Endothelial cell of umbilical vein (primary cell): ENCODE measurements at regions not wholly inside any gene's neighbourhood (a gene's known extent, or its start where the extent isn't known, plus 50 kb on each side); places are given as distances from the start of the nearest gene placed in this dataset.

ENCODE experiments used
- BruUV-seq: library from RNA; stranded (reverse); fragments of 400-500 nt; replicated peaks from 2 replicates; lab custom pipeline; 2021; lab: Mats Ljungman, UMichigan
- CTCF ChIA-PET: fragments of 300-600, 350-600 bp; sonication (Branson Sonifier 250); formaldehyde crosslinking; loops from one replicate; lab custom pipeline; 2021; ENCODE audit warnings: antibody characterized with exemption, inconsistent platforms; lab: Charles Lee
- POLR2A ChIA-PET: fragments of 300-600, 350-600 bp; sonication (Branson Sonifier 250); formaldehyde crosslinking; loops from one replicate; lab custom pipeline; 2021; ENCODE audit warnings: antibody characterized with exemption, inconsistent platforms; lab: Charles Lee
- DNase-seq: peaks from one replicate; pipeline ENCODE4 v3.0.0-alpha.2; 2011; ENCODE audit warnings: low read depth, low spot score
- FAIRE-seq: peaks from 2 replicates; lab custom pipeline; 2011; peaks lifted over from hg19 to GRCh38; lab: Jason Lieb, UNC
- H2AFZ ChIP-seq: 2 replicates; pipeline ENCODE4 v1.6.0; 2012; ENCODE audit warnings: low read depth, low read length, control low read depth, inconsistent platforms
- H3K27ac ChIP-seq: 2 replicates; pipeline ENCODE4 v1.5.1; 2011; ENCODE audit warnings: low read depth, mild to moderate bottlenecking, control low read depth, low read length, moderate library complexity; ENCODE audit not compliant: insufficient read depth
- H3K27me3 ChIP-seq, 2 experiments: 2 replicates each; pipeline versions ENCODE4 v1.6.0 to v1.6.1; 2011; ENCODE audit warnings: low read length in 2 of 2, mixed read lengths in 1 of 2; ENCODE audit not compliant: control insufficient read depth in 2 of 2, insufficient read depth in 2 of 2
- H3K36me3 ChIP-seq, 2 experiments: 2 replicates in 1 of 2; 3 replicates in 1 of 2; pipeline ENCODE4 v1.5.1; 2011; ENCODE audit warnings: low read length in 2 of 2, mild to moderate bottlenecking in 1 of 2, moderate library complexity in 1 of 2; ENCODE audit not compliant: control insufficient read depth in 2 of 2, insufficient read depth in 2 of 2; ENCODE audit errors: extremely low read depth in 1 of 2
- H3K4me1 ChIP-seq: 3 replicates; pipeline ENCODE4 v1.5.1; 2011; ENCODE audit warnings: mild to moderate bottlenecking, low read length; ENCODE audit not compliant: control insufficient read depth, insufficient read depth; ENCODE audit errors: extremely low read depth
- H3K4me2 ChIP-seq: 2 replicates; pipeline ENCODE4 v1.6.1; 2011; ENCODE audit warnings: low read length, control low read depth, mixed read lengths; ENCODE audit not compliant: insufficient read depth
- H3K4me3 ChIP-seq, 3 experiments: fragments of 200-600 bp in 1 of 3; sonication (generic), shearing (Covaris generic) in 1 of 3; replicated peaks in 1 of 3; 2 replicates each; pipeline ENCODE4 v1.5.1; 2011 to 2016; ENCODE audit warnings: control low read depth in 3 of 3, low read length in 3 of 3, mild to moderate bottlenecking in 2 of 3, inconsistent platforms in 1 of 3, low read depth in 1 of 3, moderate library complexity in 1 of 3; ENCODE audit not compliant: insufficient read depth in 1 of 3
- H3K79me2 ChIP-seq: 2 replicates; pipeline ENCODE4 v1.6.0; 2012; ENCODE audit warnings: low read length, inconsistent platforms; ENCODE audit not compliant: control insufficient read depth, insufficient read depth
- H3K9ac ChIP-seq: replicated peaks from 2 replicates; pipeline ENCODE3; 2011; ENCODE audit warnings: low read length, control low read depth; ENCODE audit not compliant: insufficient read depth; ENCODE audit errors: extremely low read depth
- H3K9me1 ChIP-seq: replicated peaks from 3 replicates; pipeline ENCODE4 v1.6.0; 2011; ENCODE audit warnings: mild to moderate bottlenecking, low read length; ENCODE audit not compliant: control insufficient read depth, insufficient read depth; ENCODE audit errors: extremely low read depth
- H3K9me3 ChIP-seq: replicated peaks from 2 replicates; pipeline ENCODE4 v1.5.1; 2012; ENCODE audit warnings: low read length, inconsistent platforms; ENCODE audit not compliant: control insufficient read depth, insufficient read depth
- H4K20me1 ChIP-seq: replicated peaks from 2 replicates; pipeline ENCODE3; 2011; ENCODE audit warnings: mild to moderate bottlenecking, low read length; ENCODE audit not compliant: control insufficient read depth, insufficient read depth; ENCODE audit errors: extremely low read depth
- EZH2 ChIP-seq: IDR thresholded peaks from 2 replicates; pipeline ENCODE4 v1.6.1; 2012; ENCODE audit warnings: borderline replicate concordance, low read depth, mild to moderate bottlenecking, moderate library complexity, low read length, inconsistent platforms; ENCODE audit not compliant: severe bottlenecking
- FOS ChIP-seq: IDR thresholded peaks from 2 replicates; pipeline ENCODE4 v1.6.1; 2011; ENCODE audit warnings: mild to moderate bottlenecking, low read length, moderate library complexity, borderline replicate concordance; ENCODE audit not compliant: insufficient read depth
- GATA2 ChIP-seq: IDR thresholded peaks from 2 replicates; pipeline ENCODE4 v1.7.0; 2011; ENCODE audit warnings: low read depth, mild to moderate bottlenecking, moderate library complexity, mixed read lengths, low read length; ENCODE audit not compliant: insufficient read length, insufficient read depth
- JUN ChIP-seq: IDR thresholded peaks from 2 replicates; pipeline ENCODE4 v1.6.1; 2011; ENCODE audit warnings: borderline replicate concordance, low read depth; ENCODE audit not compliant: insufficient read length, insufficient read depth
- MYC ChIP-seq: IDR thresholded peaks from one replicate; pipeline ENCODE4 v1.6.1; 2011; ENCODE audit warnings: mild to moderate bottlenecking, low read depth, low read length
- POLR2A ChIP-seq: IDR thresholded peaks from 2 replicates; pipeline ENCODE4 v1.6.1; 2012; ENCODE audit warnings: low read depth, mild to moderate bottlenecking, control low read depth, low read length
- POLR2AphosphoS5 ChIP-seq: IDR thresholded peaks from 2 replicates; pipeline ENCODE4 v1.6.1; 2012; ENCODE audit warnings: low read depth, mild to moderate bottlenecking, control low read depth, low read length, moderate library complexity; ENCODE audit not compliant: insufficient read depth
- dilution Hi-C: fragments of 300-500 bp; cut with MboI; formaldehyde crosslinking; loops from one replicate; pipeline ENCODE4 v1.15.0; 2019; ENCODE audit warnings: low sequenced_read_pairs; ENCODE audit not compliant: extremely low pct_ligation_motif_present
- intact Hi-C: fragments of 100-400 bp; cut with micrococcal nuclease; formaldehyde crosslinking; loops from one replicate; pipeline ENCODE4 v1.10.0; 2022
- TF ChIP-seq, protein P1 (sequence below): IDR thresholded peaks from 2 replicates; pipeline ENCODE4 v1.6.1; 2011; ENCODE audit not compliant: insufficient read depth, insufficient read length
- TF ChIP-seq, protein P2 (sequence below), 2 donors: IDR thresholded peaks; 1 replicate in 1 of 2; 2 replicates in 1 of 2; pipeline ENCODE4 v1.5.1; 2011; ENCODE audit warnings: low read length in 2 of 2, mild to moderate bottlenecking in 2 of 2, moderate library complexity in 2 of 2, control low read depth in 1 of 2, inconsistent platforms in 1 of 2, low read depth in 1 of 2; ENCODE audit not compliant: insufficient read depth in 1 of 2; ENCODE audit errors: extremely low read depth in 1 of 2

DNA sequence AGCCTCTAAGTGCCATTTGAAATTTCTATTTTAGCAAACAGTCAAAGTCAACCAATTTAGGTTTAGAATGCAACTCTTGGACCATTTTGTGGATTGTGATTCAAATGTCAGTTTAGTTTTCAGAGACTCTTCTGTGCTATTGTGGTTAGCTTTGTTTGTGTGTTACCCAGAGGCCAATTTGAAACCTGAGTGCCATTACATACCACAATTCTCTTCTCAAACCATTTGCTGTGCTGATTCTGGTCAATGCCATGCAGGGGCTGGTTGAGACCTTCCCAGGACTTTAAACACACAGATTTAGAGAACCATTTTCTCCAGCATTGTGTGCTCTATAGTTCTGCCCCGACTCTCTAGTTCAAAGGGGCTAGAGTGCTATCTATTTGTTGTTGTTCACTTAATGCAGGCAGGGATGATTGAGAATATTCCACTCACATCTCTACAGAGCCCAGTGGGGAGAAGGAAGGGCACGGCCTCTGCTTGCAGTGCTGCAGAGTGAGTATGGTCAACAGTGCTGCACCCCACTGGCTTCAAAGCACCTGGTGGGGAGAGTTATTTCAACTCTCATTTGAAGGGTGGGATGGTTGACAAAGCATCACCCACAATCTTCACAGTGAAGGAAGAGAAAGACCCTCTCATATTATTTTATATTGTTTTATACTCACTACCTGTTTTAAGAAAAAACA is 738.2 kb downstream of the COL12A1 start:
- no peak for FAIRE-seq
- intact Hi-C loops: no loop called here
- Histone ChIP-seq H4K20me1 (no peaks in the 10 kb centered on the region), H3K27me3 (no peaks in the 10 kb centered on the region), H2AFZ (no peak overlapping the region), H3K27ac (no peak overlapping the region), H3K9me1 (no peaks in the 10 kb centered on the region), H3K79me2 (no peaks in the 10 kb centered on the region), H3K9ac (no peak overlapping the region), H3K4me3 (no peak overlapping the region), H3K9me3 (no peaks in the 10 kb centered on the region), H3K36me3 (no peaks in the 10 kb centered on the region), H3K4me1 (no peaks in the 10 kb centered on the region), H3K4me2 (no peak overlapping the region)
- dilution Hi-C loops: no loop called here
- CTCF ChIA-PET: no interaction called here
- no TSS peak for BruUV-seq
- POLR2A ChIA-PET: no interaction called here
- TF ChIP-seq POLR2AphosphoS5 (no peak), MYC (no peak), JUN (no peak), GATA2 (no peak), POLR2A (no peak), FOS (no peak), EZH2 (no peak)
- TF ChIP-seq, protein P1, sequence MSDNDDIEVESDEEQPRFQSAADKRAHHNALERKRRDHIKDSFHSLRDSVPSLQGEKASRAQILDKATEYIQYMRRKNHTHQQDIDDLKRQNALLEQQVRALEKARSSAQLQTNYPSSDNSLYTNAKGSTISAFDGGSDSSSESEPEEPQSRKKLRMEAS: no peak
- TF ChIP-seq, protein P2, sequence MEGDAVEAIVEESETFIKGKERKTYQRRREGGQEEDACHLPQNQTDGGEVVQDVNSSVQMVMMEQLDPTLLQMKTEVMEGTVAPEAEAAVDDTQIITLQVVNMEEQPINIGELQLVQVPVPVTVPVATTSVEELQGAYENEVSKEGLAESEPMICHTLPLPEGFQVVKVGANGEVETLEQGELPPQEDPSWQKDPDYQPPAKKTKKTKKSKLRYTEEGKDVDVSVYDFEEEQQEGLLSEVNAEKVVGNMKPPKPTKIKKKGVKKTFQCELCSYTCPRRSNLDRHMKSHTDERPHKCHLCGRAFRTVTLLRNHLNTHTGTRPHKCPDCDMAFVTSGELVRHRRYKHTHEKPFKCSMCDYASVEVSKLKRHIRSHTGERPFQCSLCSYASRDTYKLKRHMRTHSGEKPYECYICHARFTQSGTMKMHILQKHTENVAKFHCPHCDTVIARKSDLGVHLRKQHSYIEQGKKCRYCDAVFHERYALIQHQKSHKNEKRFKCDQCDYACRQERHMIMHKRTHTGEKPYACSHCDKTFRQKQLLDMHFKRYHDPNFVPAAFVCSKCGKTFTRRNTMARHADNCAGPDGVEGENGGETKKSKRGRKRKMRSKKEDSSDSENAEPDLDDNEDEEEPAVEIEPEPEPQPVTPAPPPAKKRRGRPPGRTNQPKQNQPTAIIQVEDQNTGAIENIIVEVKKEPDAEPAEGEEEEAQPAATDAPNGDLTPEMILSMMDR (IDR thresholded peaks at IDR 0.05; ENCODE audit: extremely low read depth in 1 of 2, insufficient read depth in 1 of 2, low read depth in 1 of 2, low read length in 2 of 2): no peak
- DNase-seq: no peak
